DOHH2 (cell line): ENCODE measurements at regions not wholly inside any gene's neighbourhood (a gene's known extent, or its start where the extent isn't known, plus 50 kb on each side); places are given as distances from the start of the nearest gene placed in this dataset.

Source experiments
- H3F3A ChIP-seq: fragments of 200-600 bp; sonication (generic), shearing (Covaris generic); 2 replicates; pipeline ENCODE4 v1.6.0; 2016; ENCODE audit warnings: antibody characterized with exemption, mild to moderate bottlenecking; ENCODE audit not compliant: control insufficient read depth, insufficient read depth
- H3K27ac ChIP-seq: fragments of 200-600 bp; sonication (generic); 2 replicates; pipeline ENCODE4 v1.5.1; 2014; ENCODE audit warnings: low read depth, mild to moderate bottlenecking, low read length, moderate library complexity
- H3K27me3 ChIP-seq: fragments of 200-600 bp; sonication (generic); 2 replicates; pipeline ENCODE4 v1.6.1; 2014; ENCODE audit warnings: mild to moderate bottlenecking, low read length, mixed read lengths; ENCODE audit not compliant: control insufficient read depth
- H3K36me3 ChIP-seq: fragments of 200-600 bp; sonication (generic); 2 replicates; pipeline ENCODE4 v1.6.1; 2014; ENCODE audit warnings: mild to moderate bottlenecking, low read length, moderate library complexity, mixed read lengths; ENCODE audit not compliant: control insufficient read depth
- H3K4me1 ChIP-seq: fragments of 200-600 bp; sonication (generic); 2 replicates; pipeline ENCODE4 v1.6.1; 2014; ENCODE audit warnings: mild to moderate bottlenecking, low read length, mixed read lengths; ENCODE audit not compliant: control insufficient read depth
- H3K4me2 ChIP-seq: fragments of 200-600 bp; sonication (generic); 2 replicates; pipeline ENCODE4 v1.6.0; 2014; ENCODE audit warnings: mild to moderate bottlenecking, low read length, moderate library complexity
- H3K4me3 ChIP-seq: fragments of 200-600 bp; sonication (generic); 2 replicates; pipeline ENCODE4 v1.5.1; 2014; ENCODE audit warnings: mild to moderate bottlenecking, low read length, mixed read lengths
- H3K79me2 ChIP-seq: fragments of 200-600 bp; sonication (generic); 2 replicates; pipeline ENCODE4 v1.6.1; 2014; ENCODE audit warnings: mild to moderate bottlenecking, low read length, mixed read lengths; ENCODE audit not compliant: control insufficient read depth
- H3K9me2 ChIP-seq: fragments of 200-600 bp; sonication (generic); replicated peaks from 2 replicates; pipeline ENCODE4 v1.6.1; 2014; ENCODE audit warnings: mild to moderate bottlenecking, low read length, mixed read lengths; ENCODE audit not compliant: control insufficient read depth
- H3K9me3 ChIP-seq: fragments of 200-600 bp; sonication (generic); 2 replicates; pipeline ENCODE4 v1.6.1; 2014; ENCODE audit warnings: antibody characterized with exemption, low read length, mixed read lengths; ENCODE audit not compliant: control insufficient read depth, insufficient read depth
- H4K20me1 ChIP-seq: fragments of 200-600 bp; sonication (generic); 2 replicates; pipeline ENCODE4 v1.6.0; 2014; ENCODE audit warnings: low read depth, mild to moderate bottlenecking, antibody characterized with exemption, low read length, moderate library complexity; ENCODE audit not compliant: control insufficient read depth, insufficient read depth
- EZH2phosphoT487 ChIP-seq: fragments of 200-600 bp; sonication (generic); IDR thresholded peaks from 2 replicates; pipeline ENCODE4 v1.6.1; 2017; ENCODE audit warnings: borderline replicate concordance, mild to moderate bottlenecking, antibody characterized with exemption, low read length, moderate library complexity, mixed read lengths
- TF ChIP-seq, protein P1 (sequence below): fragments of 200-600 bp; sonication (generic); IDR thresholded peaks from one replicate; pipeline ENCODE4 v1.5.1; 2014; ENCODE audit warnings: antibody characterized with exemption, mild to moderate bottlenecking, low read depth, low read length; ENCODE audit not compliant: poor library complexity, severe bottlenecking

DNA sequence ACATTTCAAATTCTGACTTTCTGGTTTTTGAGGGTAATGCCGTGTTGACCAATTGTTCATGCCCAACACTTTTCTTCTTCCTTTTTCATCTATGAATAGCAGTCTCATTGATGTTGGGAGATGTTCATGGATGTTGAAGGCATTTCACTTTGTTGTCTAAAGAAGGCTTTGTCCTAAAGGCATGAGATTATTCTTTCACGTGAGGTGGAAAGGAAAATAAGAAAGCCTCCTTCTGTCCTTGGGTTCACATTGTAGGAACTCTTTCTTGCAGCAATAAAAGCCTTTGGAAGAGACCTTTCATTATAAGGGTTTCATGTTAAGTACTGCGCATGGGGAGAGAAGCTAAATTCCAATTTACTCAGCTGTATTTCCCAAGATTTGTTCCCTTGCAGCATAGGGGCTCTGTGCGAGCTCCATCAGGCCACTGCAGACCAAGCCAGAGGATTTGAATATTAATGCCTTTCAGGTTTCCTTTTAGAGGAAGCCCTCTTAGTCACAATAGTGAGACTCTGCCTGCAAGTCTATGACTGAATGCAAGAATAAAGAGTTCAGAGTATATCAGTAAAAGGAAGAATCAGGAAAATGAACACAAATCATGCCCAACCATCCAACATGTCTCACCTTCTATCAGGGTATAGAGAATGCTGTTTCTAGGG, 274.6 kb downstream of the TMEM38B start:
- H3K4me3 ChIP-seq: peak overlapping the region; percentile 39
- H3F3A ChIP-seq: peaks cover 4% of the 10 kb centered on the region; the same call in 1 of the 2 replicates
- H3K27ac ChIP-seq: peak overlapping the region; percentile 85
- H3K79me2 ChIP-seq: no peaks in the 10 kb centered on the region
- peak overlapping the region; percentile 62 for H3K4me2 ChIP-seq
- no peaks in the 10 kb centered on the region for H3K9me3 ChIP-seq
- no peak for TF ChIP-seq EZH2phosphoT487
- TF ChIP-seq, protein P1, sequence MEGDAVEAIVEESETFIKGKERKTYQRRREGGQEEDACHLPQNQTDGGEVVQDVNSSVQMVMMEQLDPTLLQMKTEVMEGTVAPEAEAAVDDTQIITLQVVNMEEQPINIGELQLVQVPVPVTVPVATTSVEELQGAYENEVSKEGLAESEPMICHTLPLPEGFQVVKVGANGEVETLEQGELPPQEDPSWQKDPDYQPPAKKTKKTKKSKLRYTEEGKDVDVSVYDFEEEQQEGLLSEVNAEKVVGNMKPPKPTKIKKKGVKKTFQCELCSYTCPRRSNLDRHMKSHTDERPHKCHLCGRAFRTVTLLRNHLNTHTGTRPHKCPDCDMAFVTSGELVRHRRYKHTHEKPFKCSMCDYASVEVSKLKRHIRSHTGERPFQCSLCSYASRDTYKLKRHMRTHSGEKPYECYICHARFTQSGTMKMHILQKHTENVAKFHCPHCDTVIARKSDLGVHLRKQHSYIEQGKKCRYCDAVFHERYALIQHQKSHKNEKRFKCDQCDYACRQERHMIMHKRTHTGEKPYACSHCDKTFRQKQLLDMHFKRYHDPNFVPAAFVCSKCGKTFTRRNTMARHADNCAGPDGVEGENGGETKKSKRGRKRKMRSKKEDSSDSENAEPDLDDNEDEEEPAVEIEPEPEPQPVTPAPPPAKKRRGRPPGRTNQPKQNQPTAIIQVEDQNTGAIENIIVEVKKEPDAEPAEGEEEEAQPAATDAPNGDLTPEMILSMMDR: no peak
- H3K4me1 ChIP-seq: peaks cover 80% of the 10 kb centered on the region
- H3K27me3 ChIP-seq: 0 out of 2 replicates have a peak, but pooled peaks cover 2% of the 10 kb centered on the region
- no peaks in the 10 kb centered on the region for H3K9me2 ChIP-seq
- no peaks in the 10 kb centered on the region for H4K20me1 ChIP-seq
- H3K36me3 ChIP-seq: no peaks in the 10 kb centered on the region

GRCh38 chr9:105969636-105970035, 275.3 kb downstream of the TMEM38B start:
- Histone ChIP-seq H3K4me3 (peak overlapping the region; percentile 39), H3K4me1 (peaks cover 73% of the 10 kb centered on the region), H3K36me3 (no peaks in the 10 kb centered on the region), H4K20me1 (no peaks in the 10 kb centered on the region), H3K9me2 (no peaks in the 10 kb centered on the region), H3F3A (peaks cover 4% of the 10 kb centered on the region; the same call in 1 of the 2 replicates), H3K79me2 (no peaks in the 10 kb centered on the region), H3K4me2 (peak overlapping the region; percentile 62), H3K27ac (0 out of 2 replicates have a peak overlapping the region, but pooled peaks have one; percentile 85), H3K27me3 (0 out of 2 replicates have a peak, but pooled peaks cover 2% of the 10 kb centered on the region), H3K9me3 (no peaks in the 10 kb centered on the region)
- TF ChIP-seq, protein P1: no peak
- TF ChIP-seq EZH2phosphoT487: no peak

DNA sequence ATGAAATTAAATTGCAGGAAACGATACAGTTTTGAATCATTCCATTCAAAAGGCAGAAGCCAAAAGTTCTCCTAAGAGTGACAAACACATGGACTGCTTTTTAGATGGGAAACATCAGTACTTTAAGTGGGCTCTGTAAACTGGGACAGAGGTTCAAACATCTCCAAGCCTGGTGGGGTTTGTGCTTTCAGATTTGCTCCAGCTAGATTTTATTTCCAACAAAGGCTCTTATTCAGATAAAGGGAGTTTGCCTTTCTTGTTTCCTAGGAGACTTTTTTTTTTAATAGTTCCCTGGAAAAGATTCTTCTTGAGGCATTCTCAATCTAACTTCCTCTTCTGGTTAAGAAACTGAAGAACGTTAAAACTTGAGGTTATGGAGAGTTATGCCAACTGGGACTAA, 277.6 kb downstream of the TMEM38B start:
- peaks cover 4% of the 10 kb centered on the region; the same call in 1 of the 2 replicates for H3F3A ChIP-seq
- no peaks in the 10 kb centered on the region for H3K9me3 ChIP-seq
- no peak for TF ChIP-seq EZH2phosphoT487
- TF ChIP-seq, protein P1: no peak
- no peaks in the 10 kb centered on the region for H3K79me2 ChIP-seq
- H3K36me3 ChIP-seq: no peaks in the 10 kb centered on the region
- peak overlapping the region; percentile 40 for H3K4me2 ChIP-seq
- H3K4me1 ChIP-seq: peaks cover 62% of the 10 kb centered on the region
- no peak overlapping the region for H3K4me3 ChIP-seq
- 0 out of 2 replicates have a peak, but pooled peaks cover 2% of the 10 kb centered on the region for H3K27me3 ChIP-seq
- no peak overlapping the region for H3K27ac ChIP-seq
- H4K20me1 ChIP-seq: no peaks in the 10 kb centered on the region
- H3K9me2 ChIP-seq: no peaks in the 10 kb centered on the region
